Activated T-cell treated with anti-CD3 and anti-CD28 coated beads, Interleukin-2, amount 50 U/mL, for 48 hours (primary cell): ENCODE measurements at regions not wholly inside any gene's neighbourhood (a gene's known extent, or its start where the extent isn't known, plus 50 kb on each side); places are given as distances from the start of the nearest gene placed in this dataset.
"Not testable (repeated sequence)": the region's sequence is repeated elsewhere in the genome, so short reads cannot be mapped to it uniquely, and the experiment has no call there.

ENCODE experiments used
- DNase-seq, 2 experiments: peaks; one replicate each; pipeline ENCODE4 v3.0.0-alpha.2; 2020

GRCh38 chr1:58836408-58836807 lies 52.6 kb upstream of the JUN start:
- no peak for DNase-seq

- DNase-seq = no peak
Measured at GRCh38 chr1:58837886-58838285, 54.0 kb upstream of the JUN start.

DNA sequence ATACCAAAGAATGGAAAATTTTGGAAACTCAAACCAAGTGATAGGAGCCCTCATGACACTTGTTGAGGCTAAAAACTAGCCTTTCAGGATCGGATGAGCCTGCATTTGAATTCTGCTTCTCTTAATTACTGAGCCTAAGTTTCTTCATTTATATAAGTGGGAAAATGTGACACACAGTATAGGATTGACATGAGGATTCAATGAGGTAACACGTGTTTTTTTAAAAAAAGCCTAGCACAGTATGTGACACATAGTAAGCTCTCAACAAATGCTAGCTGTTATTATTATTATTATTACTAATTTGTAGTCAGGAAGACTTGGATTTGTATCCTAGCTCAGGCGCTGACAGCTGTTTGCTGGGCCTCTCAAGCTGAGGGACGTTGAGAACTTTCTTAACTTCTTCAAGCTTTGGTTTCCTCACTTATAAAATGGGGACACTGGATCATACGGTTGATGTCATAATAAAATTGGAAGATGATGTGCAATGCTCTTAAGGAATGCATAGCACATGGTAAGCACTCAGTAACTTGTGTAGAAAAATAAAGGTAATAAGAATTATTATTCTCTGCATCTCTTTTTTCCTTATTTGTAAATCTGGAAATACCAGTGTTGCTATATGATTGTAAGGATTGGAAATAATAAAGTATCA lies 55.4 kb upstream of the JUN start:
- DNase-seq = no peak

- no peak for DNase-seq
Measured at GRCh38 chr1:58839846-58840835, 56.3 kb upstream of the JUN start.

- DNase-seq = peak in 1 of 2 experiments; percentile 26
Measured at GRCh38 chr1:58841455-58841854, 57.6 kb upstream of the JUN start.

DNA sequence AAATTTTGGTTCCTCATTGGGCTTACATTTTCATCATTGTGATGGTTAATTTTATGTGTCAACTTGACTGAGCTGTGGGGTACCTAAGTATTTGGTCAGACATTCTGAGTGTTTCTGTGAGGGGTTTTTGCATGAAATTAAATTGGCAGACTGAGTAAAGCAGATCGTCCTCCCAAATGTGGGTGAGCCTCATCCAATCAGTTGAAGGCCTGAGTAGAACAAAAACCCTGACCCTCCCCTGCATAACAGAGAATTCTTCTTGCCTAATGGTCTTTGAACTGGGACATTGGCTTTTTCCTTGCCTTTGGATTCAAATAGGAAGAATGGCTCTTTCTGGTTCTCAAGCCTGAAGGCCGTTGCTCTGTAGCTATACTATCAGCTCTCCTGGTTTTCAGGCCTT lies 59.1 kb upstream of the JUN start:
- no peak for DNase-seq

DNA sequence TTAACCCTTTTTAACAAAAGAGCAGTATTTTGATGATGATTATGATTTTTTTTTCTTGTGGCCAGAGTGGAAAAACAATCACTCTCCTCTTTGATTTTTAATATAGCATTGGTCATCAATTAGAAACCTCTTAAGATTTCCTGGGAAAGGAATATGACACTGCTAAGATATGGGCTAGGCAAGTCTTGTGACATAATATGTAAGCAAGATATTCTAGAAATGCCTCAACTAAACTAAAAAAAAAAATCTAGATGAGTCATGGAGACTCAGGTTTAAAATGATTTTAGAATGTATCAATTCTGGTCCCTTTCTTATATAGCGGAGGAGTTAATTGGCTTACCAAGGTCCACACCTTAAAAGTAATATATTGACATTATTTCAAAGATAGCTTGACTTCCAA lies 60.3 kb upstream of the JUN start:
- no peak for DNase-seq

DNA sequence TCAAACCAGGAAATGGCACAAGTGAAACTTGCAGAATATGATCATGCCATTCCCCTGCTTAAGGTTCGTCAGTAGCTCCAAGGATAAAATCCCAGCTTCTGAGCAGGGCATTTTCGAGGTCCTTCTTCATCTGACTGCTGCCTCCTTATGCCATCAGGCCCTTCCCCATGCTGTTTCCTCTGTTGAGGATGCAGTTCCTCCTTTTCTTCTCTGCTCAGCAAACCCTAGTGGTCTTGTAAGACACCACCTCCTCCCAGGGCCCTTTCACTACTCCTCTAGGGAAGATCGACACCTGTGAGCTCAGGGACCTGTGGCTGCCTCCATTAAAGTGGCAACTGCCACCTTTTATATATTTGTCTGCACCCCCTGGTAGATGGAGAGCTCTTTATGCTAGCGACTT lies 62.1 kb upstream of the JUN start:
- DNase-seq = no peak

- DNase-seq = peak in 1 of 2 experiments; percentile 32
Measured at GRCh38 chr1:58848818-58849411, 65.1 kb upstream of the JUN start.

GRCh38 chr1:58849551-58849950 lies 65.7 kb upstream of the JUN start:
- no peak for DNase-seq

GRCh38 chr1:58850636-58851035 lies 66.8 kb upstream of the JUN start:
- DNase-seq = no peak

GRCh38 chr1:58852731-58853485 lies 69.1 kb upstream of the JUN start:
- no peak for DNase-seq

- no peak for DNase-seq
Measured at GRCh38 chr1:58854576-58854975, 70.7 kb upstream of the JUN start.

- no peak for DNase-seq
Measured at GRCh38 chr1:58855274-58856165, 71.7 kb upstream of the JUN start.

GRCh38 chr1:58856281-58856680 lies 72.4 kb upstream of the JUN start:
- DNase-seq = not testable (repeated sequence)

DNA sequence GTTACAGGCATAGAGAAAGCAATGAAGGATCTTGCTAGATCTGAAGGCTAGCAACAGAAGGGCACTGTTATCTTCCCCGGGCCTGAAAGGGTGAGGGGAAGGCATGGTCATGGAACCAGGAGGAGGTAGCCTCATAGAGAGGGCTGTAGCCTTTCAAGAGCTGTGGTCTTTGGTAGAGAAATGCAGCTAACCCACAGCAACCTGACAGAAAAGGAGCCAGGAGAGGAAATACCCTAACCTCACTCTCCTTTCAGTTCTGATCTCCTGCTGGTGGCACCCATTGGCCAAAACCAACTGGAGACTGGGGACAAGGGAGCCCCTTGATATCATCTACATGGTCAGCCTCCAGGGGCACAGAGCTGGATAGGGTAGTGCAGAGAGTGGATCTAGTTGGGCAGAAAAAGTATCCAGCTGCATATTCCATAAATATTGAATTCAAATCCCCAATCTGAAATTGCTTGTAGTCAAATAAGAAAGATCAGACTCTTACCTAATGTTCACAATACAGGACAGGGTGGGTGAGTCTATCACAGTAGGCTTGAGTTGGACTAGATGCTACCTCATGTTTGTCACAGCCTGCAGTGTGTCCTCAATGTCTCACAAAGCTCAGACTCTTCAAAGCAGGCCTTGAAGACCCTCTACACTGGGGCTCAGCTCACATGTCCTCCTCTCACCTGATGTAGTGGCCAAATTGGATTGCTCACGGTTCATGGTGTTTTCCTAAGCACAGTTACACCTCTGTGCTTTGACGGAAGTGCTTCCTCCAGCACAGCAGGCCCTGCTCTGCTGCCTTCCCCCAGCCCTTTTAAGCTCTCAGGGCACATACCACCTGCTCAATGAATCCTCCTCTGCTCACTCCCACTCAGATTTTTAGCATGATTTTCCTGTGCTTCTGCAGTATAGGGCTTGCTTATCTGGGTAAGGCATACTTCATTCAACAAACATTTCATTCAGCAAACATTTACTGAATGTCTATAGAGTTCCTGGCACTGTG lies 74.1 kb upstream of the JUN start:
- DNase-seq = peak; percentile 29 to 30

DNA sequence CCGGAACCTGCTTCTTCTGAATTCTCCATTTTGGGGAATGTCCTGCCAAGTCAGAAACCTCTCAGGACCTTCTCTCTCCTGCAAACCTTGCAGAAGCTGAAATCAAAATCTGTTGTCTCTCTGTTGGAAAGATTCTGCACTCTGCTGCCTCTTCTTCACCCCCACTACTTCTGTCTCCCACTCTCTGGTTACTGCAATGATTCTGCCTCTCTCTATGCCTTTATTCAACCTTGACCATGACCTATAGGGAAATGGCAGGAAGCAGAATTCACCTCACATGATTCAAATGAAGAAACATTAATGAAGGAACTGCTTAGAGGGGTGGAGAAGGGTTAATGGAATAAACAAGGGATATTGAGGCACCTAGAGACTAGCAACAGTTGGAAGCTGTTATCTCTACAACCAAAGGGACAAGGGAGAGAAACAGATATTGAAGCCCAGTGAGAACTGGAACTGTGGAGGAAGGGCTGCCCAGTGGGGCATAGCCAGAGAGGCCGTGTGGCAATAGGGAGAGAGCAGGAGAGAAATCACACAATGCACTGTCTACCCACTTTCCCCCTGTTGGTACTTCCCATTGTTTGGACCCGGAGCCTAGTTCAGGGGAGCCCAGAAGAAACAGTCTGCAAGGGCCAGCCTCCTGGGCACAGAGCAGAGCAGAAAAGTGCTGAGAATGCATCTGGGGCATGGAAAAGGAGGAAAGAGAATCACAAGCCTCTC lies 76.1 kb upstream of the JUN start:
- no peak for DNase-seq

DNA sequence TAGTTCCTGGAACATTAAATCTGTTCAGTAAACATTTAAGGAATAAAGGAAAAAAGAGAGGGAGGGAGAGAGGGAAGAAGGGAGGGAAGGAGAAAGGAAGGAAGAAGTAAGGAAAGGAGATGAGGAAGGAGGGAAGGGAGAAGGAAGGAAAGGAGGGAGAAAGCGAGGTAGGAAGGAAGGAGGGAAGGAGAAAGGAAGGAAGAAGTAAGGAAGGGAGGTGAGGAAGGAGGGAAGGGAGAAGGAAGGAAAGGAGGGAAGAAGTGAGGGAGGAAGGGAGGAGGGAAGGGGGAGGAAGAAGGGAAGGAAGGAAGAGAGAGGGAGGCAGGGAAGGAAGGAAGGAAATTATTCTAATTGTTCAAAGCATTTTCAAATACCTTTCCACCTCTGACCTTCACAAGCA lies 77.2 kb upstream of the JUN start:
- no peak for DNase-seq

- DNase-seq = no peak
Measured at GRCh38 chr1:58861506-58861905, 77.7 kb upstream of the JUN start.
